ENCODE measurements at regions not wholly inside any gene's neighbourhood (a gene's known extent, or its start where the extent isn't known, plus 50 kb on each side); places are given as distances from the start of the nearest gene placed in this dataset.
"Not testable (repeated sequence)": the region's sequence is repeated elsewhere in the genome, so short reads cannot be mapped to it uniquely, and the experiment has no call there.

DNA sequence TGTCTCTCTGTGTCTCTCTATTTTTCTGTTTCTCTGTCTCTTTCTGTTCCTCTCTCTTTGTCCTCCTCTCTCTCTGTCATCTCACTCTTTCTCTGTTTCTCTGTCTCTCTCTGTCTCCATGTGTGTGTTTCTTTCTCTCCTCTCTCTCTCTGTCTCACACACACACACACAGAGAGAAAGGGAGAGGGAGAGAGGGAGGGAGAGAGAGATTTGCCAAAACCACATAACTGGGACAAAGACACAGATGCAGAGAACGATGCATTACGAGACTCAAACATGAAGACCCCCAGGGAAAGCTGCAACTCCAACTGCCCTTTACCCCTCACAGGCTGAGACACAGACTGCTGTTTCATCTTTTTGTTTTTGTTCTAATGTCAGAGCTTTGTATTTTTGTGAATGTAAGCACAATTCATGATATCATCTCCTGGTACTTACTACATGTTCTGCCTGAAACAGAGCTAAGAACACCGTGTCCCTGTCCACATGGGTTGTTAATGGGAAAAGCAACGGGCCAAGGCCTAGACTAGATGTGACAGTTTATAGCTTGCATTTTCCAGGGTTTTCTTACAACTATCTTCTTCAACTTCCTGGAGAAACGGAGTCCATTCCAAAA lies 177.1 kb upstream of the ARID1B start:
- no peak for FAIRE-seq

DNA sequence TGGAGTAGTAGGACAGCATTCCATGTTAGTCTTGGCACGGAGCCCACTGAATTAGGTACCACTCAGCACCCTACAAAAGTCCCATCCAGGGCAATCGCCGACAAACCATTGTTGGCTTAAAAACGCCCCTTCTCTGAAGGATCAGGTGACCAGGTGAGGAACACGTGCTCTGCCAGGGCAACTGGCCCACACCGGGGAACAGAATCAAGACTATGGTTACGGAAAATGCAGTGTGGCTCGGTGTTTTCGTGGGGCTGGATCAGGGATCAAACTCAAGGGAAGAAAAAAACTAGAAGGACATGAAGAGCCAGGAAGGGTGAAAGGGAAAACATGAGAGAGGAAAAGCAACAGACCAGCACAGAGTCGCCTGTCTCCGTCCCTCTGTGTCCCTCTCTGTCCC lies 177.8 kb upstream of the ARID1B start:
- no peak for FAIRE-seq

DNA sequence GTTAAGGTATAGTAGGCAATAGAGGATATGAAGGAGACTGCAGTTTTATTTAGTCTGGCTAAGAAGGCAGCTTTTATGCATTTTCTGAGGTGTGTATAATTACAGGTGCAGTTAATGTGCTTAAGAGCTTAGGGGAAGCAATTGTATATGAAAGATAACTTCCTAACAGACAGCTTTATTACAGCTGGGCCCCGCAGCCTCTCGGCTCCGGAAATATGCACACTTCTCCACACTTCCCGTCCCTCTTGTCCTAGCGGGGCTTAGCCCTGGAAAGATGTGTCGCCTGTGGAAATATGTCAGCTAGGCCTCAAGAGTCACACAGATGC lies 178.4 kb upstream of the ARID1B start:
- FAIRE-seq = no peak

DNA sequence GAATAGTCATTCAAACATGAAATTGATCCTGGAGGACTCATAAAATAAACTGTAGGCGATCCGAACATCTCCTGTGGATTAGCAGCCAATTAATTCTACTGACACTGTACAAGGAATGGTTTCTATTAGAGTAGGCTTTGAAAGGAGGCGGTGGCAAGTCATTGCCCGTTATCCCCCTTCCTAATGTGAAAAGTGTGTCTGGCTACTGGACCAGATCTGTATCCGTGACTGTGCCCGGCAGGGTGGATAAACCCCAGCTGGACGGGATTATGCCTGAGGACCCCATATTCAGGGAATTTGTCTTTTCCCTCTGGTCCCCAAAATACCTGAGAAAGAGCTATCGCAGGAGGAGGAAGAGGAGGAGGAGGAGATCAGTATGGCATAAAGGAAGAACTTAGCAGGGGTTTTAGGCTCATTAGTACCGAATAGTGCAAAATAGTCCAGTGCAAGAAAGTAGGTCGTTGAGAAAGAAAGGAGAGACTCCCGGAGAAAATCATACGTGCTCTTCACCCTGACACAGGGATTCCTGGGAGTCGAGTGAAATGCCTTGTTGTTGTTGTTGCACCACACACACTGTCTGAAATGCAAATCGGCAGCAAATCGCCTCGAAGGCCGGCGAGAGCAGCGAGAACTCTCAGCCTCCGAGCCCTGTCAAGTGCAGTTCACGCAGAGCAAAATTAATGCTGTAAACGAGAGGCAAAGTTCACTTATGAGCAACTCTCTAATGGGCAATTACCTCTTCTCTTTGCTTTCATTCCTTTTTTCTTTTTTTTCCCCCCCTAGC lies 178.9 kb upstream of the ARID1B start:
- FAIRE-seq = no peak

DNA sequence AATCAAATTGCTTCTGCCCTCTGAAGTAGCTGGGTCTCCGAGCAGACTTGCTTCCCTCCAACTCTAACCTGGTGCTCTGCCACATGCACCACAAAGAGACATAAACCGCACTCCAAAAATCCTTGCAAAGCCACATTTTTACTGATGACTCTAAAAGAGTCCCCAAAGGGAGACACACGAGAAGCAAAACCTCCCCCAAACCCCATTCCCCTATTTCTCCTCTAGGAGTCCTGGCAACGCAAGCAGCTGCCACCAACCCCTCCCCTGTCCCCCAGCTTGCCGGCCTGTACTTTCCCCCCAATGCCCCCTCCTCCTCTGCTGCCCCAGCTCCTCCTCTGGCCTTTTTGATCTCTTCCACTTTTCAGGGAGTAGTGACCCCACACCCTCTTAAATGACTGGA lies 180.1 kb upstream of the ARID1B start:
- FAIRE-seq = no peak

DNA sequence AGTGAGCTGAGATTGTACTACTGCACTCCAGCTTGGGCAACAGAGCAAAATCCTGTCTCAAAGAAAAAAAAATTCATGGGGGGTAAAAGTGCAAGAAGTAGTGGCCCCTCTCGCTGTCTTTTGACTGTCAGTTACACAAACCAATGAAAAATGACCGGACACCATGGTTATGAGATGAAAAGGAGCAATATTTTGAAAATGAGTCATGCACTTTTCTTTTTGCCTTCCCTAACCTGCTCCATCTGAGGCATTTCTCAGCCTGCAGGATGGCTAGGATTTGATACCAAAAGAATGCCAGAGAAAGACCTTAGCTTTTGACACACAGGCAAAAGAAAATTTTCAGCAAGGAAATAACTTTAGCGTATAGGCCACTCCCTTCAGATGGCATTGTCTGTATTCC lies 181.7 kb upstream of the ARID1B start:
- no peak for FAIRE-seq

DNA sequence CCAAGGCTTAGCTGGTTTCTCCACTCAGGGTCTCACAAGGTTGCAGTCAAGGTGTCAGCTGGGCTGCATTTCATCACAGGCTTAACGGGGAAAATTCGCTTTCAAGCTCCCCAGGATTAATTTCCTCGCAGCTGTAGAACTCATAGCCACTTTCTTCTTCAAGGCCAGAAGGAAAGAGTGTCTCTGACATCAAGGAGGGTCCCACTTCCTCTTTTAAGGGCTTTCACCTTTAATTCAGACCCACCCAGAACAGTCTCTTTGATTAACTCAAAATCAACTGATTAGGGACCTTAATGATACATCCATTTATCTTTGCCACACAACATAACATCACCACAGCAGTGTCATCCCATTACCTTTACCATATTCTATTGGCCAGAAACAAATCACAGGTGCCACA lies 183.3 kb upstream of the ARID1B start:
- no peak for FAIRE-seq

DNA sequence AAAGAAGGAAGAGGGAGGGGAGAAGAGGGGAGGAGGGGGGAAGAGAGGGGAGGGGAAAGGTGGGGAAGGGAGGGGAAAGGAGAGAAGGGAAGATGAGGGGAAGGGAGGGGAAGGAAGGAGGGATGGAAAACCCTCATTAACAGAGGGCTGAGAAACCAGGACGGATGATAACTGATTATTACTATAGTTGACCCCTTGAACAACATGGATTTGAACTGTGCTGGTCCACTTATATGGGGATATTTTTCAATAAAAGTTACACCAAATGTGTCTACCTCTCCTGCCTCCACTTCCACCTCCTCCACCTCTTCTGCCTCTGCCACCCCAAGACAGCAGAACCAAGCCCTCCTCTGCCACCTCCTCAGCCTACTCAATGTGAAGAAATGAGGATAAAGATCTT lies 184.1 kb upstream of the ARID1B start:
- no peak for FAIRE-seq

DNA sequence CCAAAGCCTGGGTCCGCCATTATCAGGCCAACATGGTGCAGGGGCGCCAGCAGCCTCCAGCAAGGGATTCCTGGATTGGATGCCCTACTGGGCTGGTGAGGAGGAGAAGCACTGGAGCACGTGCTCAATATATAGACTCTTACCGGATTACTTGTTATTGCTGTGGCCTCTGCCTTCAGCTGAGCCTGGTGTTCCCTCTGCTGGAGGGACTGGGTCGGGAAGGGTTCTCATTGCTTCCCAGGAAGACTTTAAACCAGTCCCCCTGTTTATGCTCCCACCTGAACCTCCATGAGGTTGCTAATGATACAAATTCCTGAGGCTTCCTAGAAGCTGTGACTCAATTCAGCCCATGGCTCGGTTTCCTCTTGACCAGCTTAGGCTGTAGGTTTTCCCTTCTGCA lies 186.7 kb upstream of the ARID1B start:
- no peak for FAIRE-seq

DNA sequence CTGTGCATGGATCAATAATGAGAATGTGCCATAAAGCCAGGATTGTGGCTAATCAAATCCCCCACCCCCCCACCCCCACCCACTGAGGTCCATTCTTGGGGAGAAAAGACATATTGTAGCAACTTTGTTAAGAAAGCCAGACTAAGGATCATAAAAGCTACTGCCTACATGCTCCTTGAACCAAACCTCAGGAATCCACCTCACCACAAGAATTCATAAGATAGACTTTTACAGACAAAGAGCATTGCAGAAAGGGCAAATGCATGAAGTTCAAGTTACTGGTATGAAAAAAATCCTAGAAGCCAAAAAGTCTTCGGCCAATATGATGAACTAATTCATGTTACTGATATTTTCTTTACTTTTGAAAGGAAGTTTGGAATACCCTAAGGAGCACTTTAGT lies 187.9 kb upstream of the ARID1B start:
- no peak for FAIRE-seq

DNA sequence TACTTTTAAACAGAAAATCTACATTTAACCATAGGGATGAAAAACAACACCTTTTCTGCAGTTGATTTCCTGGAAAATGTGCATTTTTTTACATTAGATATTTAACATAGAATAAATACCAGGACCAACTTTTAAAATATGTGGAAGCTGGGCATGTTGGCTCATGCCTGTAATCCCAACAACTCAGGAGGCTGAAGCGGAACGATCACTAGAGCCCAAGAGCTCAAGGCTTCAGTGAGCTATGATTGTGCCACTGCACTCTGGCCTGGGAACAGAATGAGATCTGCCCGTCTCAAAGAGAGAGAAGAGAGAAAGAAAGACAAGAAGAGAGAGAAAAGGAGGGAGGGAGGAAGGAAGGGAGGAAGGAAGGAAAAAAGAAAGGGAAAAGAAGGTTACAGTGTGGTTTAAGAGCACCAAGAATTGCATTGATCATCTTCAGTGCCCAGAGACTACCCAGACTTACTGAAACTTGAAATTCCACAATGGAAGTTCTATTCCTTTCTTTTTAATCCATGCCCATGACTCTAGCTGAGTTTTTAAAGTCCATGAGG lies 189.4 kb upstream of the ARID1B start:
- no peak for FAIRE-seq

DNA sequence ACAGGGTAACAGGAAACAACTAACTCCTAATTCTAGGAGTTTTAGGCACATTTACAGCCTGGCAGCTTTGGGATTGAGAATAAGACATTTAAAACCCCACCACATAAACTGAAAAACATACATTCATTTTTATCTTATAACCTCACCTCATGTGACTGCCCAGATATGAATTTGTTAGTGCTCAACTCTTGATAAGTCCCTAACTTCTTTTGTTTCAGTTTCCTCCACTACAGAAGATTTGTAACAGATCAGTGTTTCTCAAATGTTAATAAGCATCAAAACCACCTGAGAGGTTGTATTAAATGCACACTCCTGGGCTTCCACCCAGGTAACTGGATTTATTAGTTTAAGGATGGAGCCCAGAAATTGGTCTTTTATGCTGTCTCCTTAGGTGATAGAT lies 190.1 kb upstream of the ARID1B start:
- no peak for FAIRE-seq

DNA sequence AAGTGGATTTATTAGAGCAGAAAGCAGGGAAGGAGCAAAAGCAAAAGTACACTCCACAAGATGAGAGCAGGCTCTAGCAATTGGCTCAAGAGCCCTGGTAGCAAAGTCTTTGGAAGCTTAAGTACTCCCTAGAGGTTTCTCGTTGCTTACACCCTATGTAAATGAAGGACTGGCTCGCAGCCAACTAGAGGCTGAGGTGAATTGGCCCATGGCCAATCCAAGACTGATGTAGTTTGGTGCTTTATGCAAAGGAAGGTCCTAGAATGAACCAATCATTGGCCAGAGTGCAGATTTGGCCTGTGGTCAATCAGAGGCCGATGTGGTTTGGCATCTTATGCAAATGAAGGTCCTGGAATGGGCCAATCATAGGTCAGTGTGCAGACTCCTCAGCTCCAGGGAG lies 191.3 kb upstream of the ARID1B start:
- no peak for FAIRE-seq

DNA sequence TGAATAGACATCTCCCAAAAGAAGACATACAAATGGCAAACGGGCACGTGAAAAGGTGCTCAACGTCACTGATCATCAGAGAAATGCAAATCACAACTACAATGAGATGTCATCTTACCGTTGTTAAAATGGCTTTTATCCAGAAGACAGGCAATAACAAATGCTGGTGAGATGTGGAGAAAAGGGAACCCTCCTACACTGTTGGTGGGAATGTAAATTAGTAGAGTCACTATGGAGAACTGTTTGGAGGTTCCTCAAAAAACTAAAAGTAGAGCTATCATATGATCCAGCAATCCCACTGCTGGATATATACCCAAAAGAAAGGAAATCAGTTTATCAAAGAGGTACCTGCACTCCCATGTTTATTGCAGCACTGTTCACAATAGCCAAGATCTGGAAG lies 193.1 kb upstream of the ARID1B start:
- not testable (repeated sequence) for FAIRE-seq

DNA sequence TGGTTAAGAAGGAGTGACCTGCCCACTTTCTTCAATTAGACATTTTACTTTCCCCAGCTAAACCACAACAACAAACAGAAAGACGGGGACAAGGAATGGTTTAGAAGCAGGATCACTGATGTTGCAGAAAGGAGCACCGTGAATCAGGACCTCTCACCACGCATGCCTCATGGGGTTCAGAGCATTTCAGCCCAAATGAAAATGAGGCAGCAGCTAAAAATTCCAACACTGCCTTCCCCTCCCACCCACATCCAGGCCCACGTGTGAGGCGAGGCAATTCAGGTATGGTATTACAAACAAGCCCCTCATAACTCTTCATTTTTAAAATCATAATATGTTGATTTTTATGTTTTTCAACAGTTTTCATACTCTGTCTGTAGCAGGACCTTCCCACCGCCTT lies 194.1 kb upstream of the ARID1B start:
- no peak for FAIRE-seq

DNA sequence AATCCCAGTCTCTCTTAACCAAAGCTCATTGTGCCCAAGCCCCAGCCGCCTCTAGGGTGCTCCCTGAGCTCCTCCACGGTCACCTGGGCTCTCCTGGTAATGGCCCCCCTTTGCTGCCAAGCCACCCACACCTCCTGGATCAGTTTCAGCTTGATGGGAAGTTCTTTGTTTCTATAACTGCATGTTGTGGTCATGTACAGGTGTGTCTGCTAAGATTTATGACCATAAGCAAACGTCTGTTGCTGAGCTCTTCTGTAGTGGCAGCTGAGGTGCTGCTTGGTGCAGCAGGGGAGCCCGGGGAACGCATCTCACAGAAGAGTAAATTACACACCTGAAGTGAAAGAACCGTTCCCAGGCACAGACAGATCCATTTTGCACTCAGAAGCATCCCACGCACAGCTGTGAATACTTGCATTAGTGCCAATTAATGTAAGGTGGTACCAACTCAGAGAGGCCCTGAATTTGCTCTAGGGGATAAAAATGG lies 194.6 kb upstream of the ARID1B start:
- FAIRE-seq = no peak

DNA sequence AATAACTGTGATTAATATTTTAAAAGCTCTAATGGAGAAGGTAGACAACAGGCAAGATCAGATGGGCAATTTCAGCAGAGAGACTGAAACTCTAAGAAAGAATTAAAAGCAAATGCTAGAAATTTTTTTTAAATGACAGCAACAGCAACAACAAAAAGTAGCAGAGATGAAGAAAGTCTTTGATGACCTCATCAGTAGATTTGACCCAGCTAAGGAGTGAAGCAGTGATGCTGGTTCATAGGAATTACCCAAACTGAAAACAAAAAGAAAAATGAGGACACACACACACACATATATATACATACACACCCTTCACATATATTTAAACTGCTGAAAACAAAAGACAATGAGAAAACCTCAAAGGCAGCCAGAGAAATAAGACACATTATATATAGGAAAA lies 197.6 kb upstream of the ARID1B start:
- no peak for FAIRE-seq

DNA sequence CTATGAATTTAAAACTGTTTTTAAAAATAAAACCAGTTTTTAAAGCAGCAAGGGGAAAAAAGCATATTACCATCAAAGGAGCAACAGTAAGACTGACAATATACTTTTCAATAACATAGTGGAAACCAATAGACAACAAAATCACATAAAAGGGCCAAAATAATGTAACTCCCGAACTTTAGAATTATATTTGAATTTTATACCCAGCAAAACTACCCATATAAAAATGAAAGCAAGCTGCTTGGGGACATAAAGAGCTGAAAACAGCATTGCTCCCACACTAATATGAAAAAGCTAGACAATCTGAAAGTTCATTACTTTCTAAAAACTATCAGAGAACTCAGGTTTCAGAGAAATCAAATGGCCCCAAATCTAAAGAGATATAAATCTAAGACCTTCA lies 199.4 kb upstream of the ARID1B start:
- no peak for FAIRE-seq

DNA sequence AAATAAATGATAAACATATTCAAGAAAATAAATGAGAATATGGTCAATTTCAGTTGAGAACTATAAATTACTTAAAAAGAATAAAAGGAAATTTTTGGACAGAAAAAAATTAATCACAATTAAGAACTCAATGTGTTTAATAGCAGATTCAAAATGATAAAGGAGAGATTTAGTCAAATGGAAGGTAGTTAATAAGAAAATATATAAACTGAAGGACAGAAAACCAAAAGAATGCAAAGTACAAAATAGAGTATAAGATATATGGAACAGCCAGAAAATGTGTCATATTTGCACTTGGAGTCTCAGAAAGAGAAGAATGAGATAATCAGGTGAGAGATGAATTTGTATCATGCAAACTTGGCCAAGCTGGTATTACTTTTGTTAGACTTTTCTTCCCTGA lies 201.8 kb upstream of the ARID1B start:
- FAIRE-seq = peak; percentile 67

DNA sequence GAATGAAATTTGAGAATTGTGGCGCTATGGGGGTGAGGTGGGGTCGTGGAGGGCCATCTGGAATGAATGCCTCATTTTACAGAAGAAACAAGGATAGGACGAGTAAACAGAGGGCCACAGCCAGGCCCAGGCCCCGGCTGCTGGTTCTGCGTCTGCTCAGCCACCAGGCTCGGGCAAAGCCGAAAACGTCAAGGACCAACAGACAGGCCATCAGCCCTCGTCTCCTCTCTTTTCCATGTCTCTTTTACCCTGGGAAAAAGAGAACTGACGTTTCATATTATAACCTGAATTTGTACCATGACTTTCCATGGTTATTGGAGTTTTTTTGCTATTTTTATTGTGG lies 212.4 kb upstream of the ARID1B start:
- no peak for FAIRE-seq

DNA sequence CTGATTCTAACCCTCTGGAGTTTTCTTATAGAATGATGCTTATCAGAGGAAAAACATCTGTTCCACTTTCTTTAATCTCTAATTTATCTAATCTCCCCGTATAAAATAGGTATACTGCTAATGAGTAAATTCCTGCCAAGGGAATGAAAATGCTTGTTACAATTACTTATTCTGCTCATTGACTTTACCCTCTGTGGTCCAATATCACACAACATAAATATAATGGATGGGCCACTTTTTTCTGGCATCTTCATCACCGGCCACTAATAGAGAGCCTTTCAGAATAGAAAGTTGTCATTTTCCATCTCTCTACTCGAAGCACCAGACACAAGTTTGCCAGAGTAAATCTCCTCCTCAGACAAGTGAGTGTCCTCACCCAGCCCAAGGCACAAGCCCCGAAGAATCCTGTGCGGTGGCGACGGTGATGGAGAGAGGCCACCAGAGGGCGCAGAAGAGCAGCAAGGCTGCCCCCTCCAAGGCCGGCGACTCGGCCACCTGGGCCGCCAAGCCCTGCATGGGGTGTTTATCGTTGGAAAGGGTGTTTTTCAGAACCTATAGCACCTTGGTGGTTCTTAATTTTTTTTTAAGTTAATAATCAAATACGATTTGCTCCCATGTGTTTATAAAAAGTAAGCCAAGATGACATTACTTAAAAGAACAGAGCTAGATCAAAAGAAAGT lies 212.9 kb upstream of the ARID1B start:
- FAIRE-seq = peak; percentile 77

DNA sequence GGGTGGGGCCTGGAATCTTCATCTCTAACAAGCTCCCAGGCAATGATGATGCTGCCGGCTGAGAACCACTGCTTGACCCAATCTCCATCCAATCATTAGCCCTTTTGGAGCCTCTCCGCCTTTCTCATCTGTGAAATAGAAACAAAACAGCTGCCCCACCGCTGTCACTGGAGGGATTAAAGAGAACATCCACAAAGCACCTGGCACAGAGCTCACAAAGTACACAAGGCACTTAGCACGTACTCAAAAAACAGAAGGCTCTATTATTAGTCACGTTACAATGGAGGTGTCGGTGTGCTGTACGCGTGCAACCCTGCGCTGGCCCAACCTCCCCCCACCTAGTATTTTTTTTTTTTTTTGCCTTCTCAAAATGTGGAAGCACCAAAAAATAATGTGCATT lies 213.5 kb upstream of the ARID1B start:
- FAIRE-seq = no peak

DNA sequence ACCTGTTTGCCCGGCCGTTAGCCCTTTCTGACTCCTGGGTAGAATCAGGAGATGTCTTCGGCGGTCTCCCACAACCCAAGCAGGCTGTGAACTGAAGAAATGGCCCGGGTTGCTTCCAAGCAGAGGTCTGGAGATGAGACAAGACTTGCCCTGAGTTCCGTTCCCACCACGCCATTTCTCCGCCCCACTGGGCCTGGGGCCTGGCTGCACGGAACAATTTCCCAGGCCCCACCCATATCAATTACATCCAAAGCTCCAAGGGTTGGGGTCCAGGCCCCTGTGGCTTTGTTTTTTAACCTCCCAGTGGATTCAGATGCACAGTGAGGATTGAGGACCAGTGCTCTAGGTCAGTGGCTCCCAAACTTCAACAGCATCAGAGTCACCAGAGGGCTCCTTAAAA lies 214.5 kb upstream of the ARID1B start:
- FAIRE-seq = no peak

DNA sequence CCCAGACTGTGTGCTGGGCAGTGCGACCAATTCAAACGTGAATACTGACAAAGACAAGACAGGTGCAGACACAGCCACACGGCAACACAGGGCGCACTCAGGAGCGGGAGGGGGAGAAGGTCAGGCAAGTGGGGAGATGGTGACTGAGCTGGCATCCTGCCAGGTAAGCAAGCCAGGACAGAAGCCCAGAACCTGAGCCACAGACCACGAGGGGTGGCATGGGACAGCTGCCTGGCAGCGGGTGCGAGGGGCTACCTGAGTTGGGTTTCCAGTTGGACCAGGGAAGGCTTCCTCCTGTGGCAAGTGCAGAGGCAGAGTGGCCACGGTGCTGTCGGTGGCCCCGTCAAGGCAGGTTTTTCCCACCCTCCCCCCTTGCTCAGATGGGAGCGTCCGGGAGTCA lies 215.2 kb upstream of the ARID1B start:
- FAIRE-seq = no peak

All from endometrium (tissue), 2 donors.